ENCODE measurements at regions not wholly inside any gene's neighbourhood (a gene's known extent, or its start where the extent isn't known, plus 50 kb on each side); places are given as distances from the start of the nearest gene placed in this dataset.

- no peak for DNase-seq
Observed at GRCh38 chr22:44366372-44367300, 53.9 kb upstream of the SHISAL1 start.

DNA sequence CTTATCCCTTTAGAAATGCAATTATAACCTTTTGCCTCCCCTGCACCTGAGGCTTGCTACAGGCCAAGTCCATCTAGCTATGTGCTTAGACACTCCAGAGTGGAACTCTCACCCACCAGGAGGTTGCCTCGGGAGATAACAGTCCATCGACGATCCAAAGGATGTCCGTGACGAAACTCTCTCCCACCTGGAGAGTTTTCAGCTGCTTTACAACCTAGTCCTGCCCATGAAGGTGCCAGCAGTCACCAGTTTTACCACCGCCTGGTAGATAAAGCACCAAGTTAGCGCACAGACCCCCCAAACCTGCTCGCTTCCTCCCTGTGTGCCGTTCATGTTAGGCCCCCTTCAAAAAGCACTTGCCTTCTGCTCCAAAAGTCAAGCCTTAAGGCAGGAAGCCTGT is 53.1 kb upstream of the SHISAL1 start:
- DNase-seq, result no peak

GRCh38 chr22:44365191-44365590 is 52.4 kb upstream of the SHISAL1 start:
- no peak for DNase-seq

- no peak for DNase-seq
Observed at GRCh38 chr22:44364751-44365130, 52.0 kb upstream of the SHISAL1 start.

GRCh38 chr22:44363980-44364750 is 51.4 kb upstream of the SHISAL1 start:
- no peak for DNase-seq

GRCh38 chr22:44363013-44363979 is 50.5 kb upstream of the SHISAL1 start:
- DNase-seq, result no peak

- DNase-seq, result no peak
Observed at GRCh38 chr22:44362249-44363012, 49.7 kb upstream of the SHISAL1 start.
